Spleen (tissue), 11 donors: ENCODE measurements at regions not wholly inside any gene's neighbourhood (a gene's known extent, or its start where the extent isn't known, plus 50 kb on each side); places are given as distances from the start of the nearest gene placed in this dataset.

Source experiments
- DNase-seq: peaks from one replicate; pipeline ENCODE4 v3.0.0-alpha.2; 2020
- H3K27ac ChIP-seq, 8 donors: fragments of 200-600 bp; sonication (generic) in 7 of 8; 1 replicate in 4 of 8; 2 replicates in 4 of 8; pipeline versions ENCODE4 v1.5.0 to v1.8.0; 2016 to 2021; ENCODE audit warnings: inconsistent platforms in 4 of 8, mild to moderate bottlenecking in 4 of 8, moderate library complexity in 1 of 8
- H3K27me3 ChIP-seq, 7 donors: fragments of 200-600 bp; sonication (generic) in 6 of 7; replicated peaks in 1 of 7; 1 replicate in 4 of 7; 2 replicates in 3 of 7; pipeline versions ENCODE4 v1.5.0 to v1.8.0; 2016 to 2021; ENCODE audit warnings: inconsistent platforms in 3 of 7, mild to moderate bottlenecking in 1 of 7
- H3K36me3 ChIP-seq, 6 donors: fragments of 200-600 bp; sonication (generic) in 5 of 6; 1 replicate in 4 of 6; 2 replicates in 2 of 6; pipeline versions ENCODE4 v1.5.0 to v1.8.0; 2016 to 2021; ENCODE audit warnings: inconsistent platforms in 2 of 6
- H3K4me1 ChIP-seq, 6 donors: fragments of 200-600 bp; sonication (generic) in 5 of 6; 1 replicate in 3 of 6; 2 replicates in 3 of 6; pipeline versions ENCODE4 v1.5.0 to v1.8.0; 2016 to 2021; ENCODE audit warnings: inconsistent platforms in 3 of 6
- H3K4me3 ChIP-seq, 8 donors: fragments of 200-600 bp; sonication (generic) in 7 of 8; 1 replicate in 4 of 8; 2 replicates in 4 of 8; pipeline versions ENCODE4 v1.5.0 to v1.8.0; 2016 to 2021; ENCODE audit warnings: inconsistent platforms in 4 of 8, mild to moderate bottlenecking in 4 of 8, moderate library complexity in 2 of 8
- H3K9me3 ChIP-seq, 8 donors: fragments of 200-600 bp; sonication (generic) in 7 of 8; 1 replicate in 4 of 8; 2 replicates in 4 of 8; pipeline versions ENCODE4 v1.5.0 to v1.8.0; 2016 to 2021; ENCODE audit warnings: inconsistent platforms in 4 of 8
- POLR2A ChIP-seq, 3 donors: fragments of 450-650 bp; IDR thresholded peaks; one replicate each; pipeline ENCODE4 v1.5.1; 2017; ENCODE audit warnings: antibody characterized with exemption in 3 of 3, mild to moderate bottlenecking in 1 of 3
- POLR2AphosphoS5 ChIP-seq, 3 donors: sonication (generic); formaldehyde crosslinking; IDR thresholded peaks; one replicate each; pipeline ENCODE4 v1.5.1; 2017; ENCODE audit warnings: antibody characterized with exemption in 3 of 3
- WGBS, 5 donors: extraction: QIAGEN DNeasy Blood & Tissue Kit in 3 of 5; methylation state at CpG; one replicate each; pipeline versions ENCODE4 v1.1.5 to v1.1.7; 2013 to 2018; 5-methylcytosine and 5-hydroxymethylcytosine counted together
- intact Hi-C: fragments of 100-400 bp; cut with DNase I; formaldehyde crosslinking; loops from one replicate; pipeline ENCODE4 v1.15.0; 2023; ENCODE audit warnings: low total_unique reads
- TF ChIP-seq, protein P1 (sequence below), 11 experiments: fragments of 200-600 bp in 7 of 11; fragments of 450-650 bp in 4 of 11; sonication (generic) in 4 of 11; IDR thresholded peaks in 8 of 11; conservative IDR thresholded peaks in 3 of 11; 1 replicate in 7 of 11; 2 replicates in 4 of 11; pipeline versions ENCODE4 v1.4.0 to v1.8.0; 2016 to 2021; ENCODE audit warnings: antibody characterized with exemption in 11 of 11, inconsistent platforms in 4 of 11, mild to moderate bottlenecking in 1 of 11
- donor health status: healthy with polysubstance abuse.
- donor health status: DM: no; HTN: no; CAD: no; lungs with moderate emphysema.
- donor health status: DM: no; HTN: no; CAD: no.
- donor health status: Bipolar disorder and iron deficiency.
- donor health status: healthy.
- donor health status: DM: no; HTN: no; CAD: no.
- donor health status: DM: yes; HTN: yes; CAD: no.

DNA sequence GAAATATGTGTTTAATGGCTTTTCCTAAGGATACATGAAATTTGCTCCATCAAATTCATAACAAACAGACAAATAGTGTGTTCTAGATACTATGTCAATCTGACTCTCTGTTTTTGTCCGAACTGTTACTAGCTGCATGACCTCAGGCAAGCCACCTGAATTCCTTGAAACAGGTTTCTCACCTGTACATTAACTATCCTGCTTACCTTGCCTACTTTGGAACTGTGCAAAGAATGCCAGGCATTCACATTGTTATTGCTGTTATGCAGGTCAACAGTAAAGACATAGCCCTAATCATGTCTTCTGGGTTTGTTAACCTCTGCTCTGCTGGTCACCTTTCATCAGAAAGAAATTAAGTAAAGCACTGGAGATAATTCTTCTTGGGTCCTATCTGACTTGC is 1283.9 kb upstream of the CELF2 start:
- Histone ChIP-seq H3K27ac (no peak overlapping the region), H3K4me3 (no peak overlapping the region), H3K4me1 (no peaks in the 10 kb centered on the region), H3K27me3 (no peaks in the 10 kb centered on the region), H3K36me3 (no peaks in the 10 kb centered on the region), H3K9me3 (peaks cover 0 to 15% (median 6%) of the 10 kb centered on the region in 8 donors)
- DNase-seq: no peak
- WGBS, 5 donors: 57 to 74% (median 68%) methylated on average over 1 of the region's 1 CpG
- intact Hi-C loops: no loop called here
- TF ChIP-seq POLR2AphosphoS5 (IDR thresholded peaks at IDR 0.05): no peak
- no peak for TF ChIP-seq POLR2A (IDR thresholded peaks at IDR 0.05)
- TF ChIP-seq, protein P1, sequence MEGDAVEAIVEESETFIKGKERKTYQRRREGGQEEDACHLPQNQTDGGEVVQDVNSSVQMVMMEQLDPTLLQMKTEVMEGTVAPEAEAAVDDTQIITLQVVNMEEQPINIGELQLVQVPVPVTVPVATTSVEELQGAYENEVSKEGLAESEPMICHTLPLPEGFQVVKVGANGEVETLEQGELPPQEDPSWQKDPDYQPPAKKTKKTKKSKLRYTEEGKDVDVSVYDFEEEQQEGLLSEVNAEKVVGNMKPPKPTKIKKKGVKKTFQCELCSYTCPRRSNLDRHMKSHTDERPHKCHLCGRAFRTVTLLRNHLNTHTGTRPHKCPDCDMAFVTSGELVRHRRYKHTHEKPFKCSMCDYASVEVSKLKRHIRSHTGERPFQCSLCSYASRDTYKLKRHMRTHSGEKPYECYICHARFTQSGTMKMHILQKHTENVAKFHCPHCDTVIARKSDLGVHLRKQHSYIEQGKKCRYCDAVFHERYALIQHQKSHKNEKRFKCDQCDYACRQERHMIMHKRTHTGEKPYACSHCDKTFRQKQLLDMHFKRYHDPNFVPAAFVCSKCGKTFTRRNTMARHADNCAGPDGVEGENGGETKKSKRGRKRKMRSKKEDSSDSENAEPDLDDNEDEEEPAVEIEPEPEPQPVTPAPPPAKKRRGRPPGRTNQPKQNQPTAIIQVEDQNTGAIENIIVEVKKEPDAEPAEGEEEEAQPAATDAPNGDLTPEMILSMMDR (IDR thresholded peaks at IDR 0.05 in 8 of 11, conservative IDR thresholded peaks at IDR 0.05 in 3 of 11): no peak

DNA sequence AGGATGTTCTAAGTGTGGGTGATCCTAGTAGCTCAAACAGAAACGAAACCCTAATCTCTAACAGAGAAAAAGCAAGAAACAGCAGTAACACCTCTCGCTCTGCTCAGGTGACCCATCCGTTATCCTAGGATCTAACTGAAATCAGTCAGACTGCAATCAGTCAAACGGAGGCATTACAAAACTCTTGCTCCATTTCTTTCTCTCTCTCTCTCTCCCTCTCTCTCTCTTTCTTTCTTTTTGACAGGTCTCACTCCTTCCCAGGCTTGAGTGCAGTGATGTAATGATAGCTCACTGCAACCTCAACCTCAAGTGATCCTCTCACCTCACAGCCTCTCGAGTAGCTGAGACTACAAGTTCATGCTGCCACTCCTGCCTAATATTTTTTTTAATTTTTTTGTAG is 1283.5 kb upstream of the CELF2 start:
- Histone ChIP-seq H3K36me3 (no peaks in the 10 kb centered on the region), H3K9me3 (peaks cover 0 to 15% (median 6%) of the 10 kb centered on the region in 8 donors), H3K27me3 (no peaks in the 10 kb centered on the region), H3K4me3 (no peak overlapping the region), H3K27ac (no peak overlapping the region), H3K4me1 (no peaks in the 10 kb centered on the region)
- 70 to 88% (median 71%) methylated on average over 5 of the region's 5 CpGs for WGBS, 5 donors
- intact Hi-C loops: no loop called here
- DNase-seq: no peak
- TF ChIP-seq POLR2AphosphoS5 (IDR thresholded peaks at IDR 0.05) (no peak), POLR2A (IDR thresholded peaks at IDR 0.05) (no peak)
- TF ChIP-seq, protein P1 (IDR thresholded peaks at IDR 0.05 in 8 of 11, conservative IDR thresholded peaks at IDR 0.05 in 3 of 11): no peak

DNA sequence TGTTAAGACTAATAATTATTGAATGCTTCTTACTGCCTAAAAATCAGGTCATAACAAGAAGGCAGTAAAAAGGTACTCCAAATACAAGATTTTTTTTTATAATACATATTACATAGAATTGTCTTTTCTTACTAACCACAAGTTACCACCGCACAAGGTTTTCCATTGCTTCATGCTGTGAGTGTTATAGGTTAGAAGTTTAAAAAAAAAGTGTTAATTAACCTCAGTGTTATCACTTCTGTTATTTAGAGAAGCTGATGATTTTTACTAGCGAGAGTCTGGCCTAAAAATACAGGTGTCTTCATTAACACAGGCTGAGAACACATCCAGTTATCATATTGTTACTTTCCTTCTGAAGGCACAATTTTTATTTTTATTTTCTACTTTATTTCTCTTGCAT is 1281.9 kb upstream of the CELF2 start:
- intact Hi-C loops: no loop called here
- H3K27ac ChIP-seq: no peak overlapping the region
- H3K36me3 ChIP-seq: no peaks in the 10 kb centered on the region
- WGBS, 5 donors: 75 to 87% (median 80%) methylated on average over 2 of the region's 2 CpGs
- H3K27me3 ChIP-seq: no peaks in the 10 kb centered on the region
- DNase-seq: no peak
- H3K4me3 ChIP-seq: no peak overlapping the region
- TF ChIP-seq POLR2A (IDR thresholded peaks at IDR 0.05) (no peak), POLR2AphosphoS5 (IDR thresholded peaks at IDR 0.05) (no peak)
- TF ChIP-seq, protein P1 (IDR thresholded peaks at IDR 0.05 in 8 of 11, conservative IDR thresholded peaks at IDR 0.05 in 3 of 11): no peak
- H3K4me1 ChIP-seq: no peaks in the 10 kb centered on the region
- H3K9me3 ChIP-seq: peaks cover 0 to 11% (median 2%) of the 10 kb centered on the region in 8 donors

DNA sequence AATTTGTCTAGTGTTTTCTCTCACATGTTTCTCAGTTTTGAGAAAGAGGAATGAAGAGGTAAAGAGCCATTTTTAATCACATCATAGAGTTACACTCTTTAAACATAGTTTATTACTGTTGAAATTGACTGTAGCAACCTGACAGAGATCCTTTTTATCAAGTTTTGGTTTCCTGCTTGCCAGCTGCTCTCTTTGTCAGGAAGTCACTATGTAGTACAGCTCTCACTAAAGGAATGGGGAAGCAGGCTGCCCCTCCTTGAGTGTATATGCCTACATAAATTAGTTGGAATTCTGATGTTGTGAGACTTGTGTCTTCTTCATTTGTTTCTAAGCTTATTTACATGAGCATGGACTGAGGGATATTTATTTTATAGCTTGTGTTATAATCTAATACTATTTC is 1274.0 kb upstream of the CELF2 start:
- no peaks in the 10 kb centered on the region for H3K27me3 ChIP-seq
- H3K4me1 ChIP-seq: no peaks in the 10 kb centered on the region
- TF ChIP-seq POLR2A (IDR thresholded peaks at IDR 0.05) (no peak), POLR2AphosphoS5 (IDR thresholded peaks at IDR 0.05) (no peak)
- TF ChIP-seq, protein P1 (IDR thresholded peaks at IDR 0.05 in 8 of 11, conservative IDR thresholded peaks at IDR 0.05 in 3 of 11): no peak
- no peaks in the 10 kb centered on the region for H3K36me3 ChIP-seq
- no peak for DNase-seq
- intact Hi-C loops: no loop called here
- peaks cover 0 to 14% (median 7%) of the 10 kb centered on the region in 8 donors for H3K9me3 ChIP-seq
- no peak overlapping the region for H3K4me3 ChIP-seq
- no peak overlapping the region for H3K27ac ChIP-seq
